Retina (tissue), 1 donor: ENCODE measurements at regions not wholly inside any gene's neighbourhood (a gene's known extent, or its start where the extent isn't known, plus 50 kb on each side); places are given as distances from the start of the nearest gene placed in this dataset.

Source experiments
- DNase-seq: peaks from one replicate; pipeline ENCODE4 v3.0.0-alpha.2; 2016

DNA sequence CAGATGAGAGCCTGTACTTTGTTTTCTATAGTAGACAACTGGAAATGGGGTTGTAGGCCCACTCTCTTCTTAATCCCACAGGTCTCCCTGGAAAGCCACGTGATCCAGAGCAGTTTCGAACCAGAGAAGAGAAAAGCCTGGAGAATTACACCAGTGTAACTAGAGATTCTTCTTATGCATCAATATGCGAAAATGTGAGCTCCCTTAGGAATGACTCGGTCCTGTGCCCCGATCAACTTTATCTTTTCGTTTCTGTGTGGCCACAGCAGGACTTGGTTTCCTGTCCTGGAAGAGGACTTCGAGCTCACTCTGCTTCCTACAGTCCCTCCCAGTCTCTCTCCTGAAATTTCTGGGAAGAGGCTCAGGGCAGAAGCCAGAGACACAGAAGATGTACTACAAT, 73.8 kb upstream of the TPM1 start:
- no peak for DNase-seq

GRCh38 chr15:62969442-62970089, 73.0 kb upstream of the TPM1 start:
- DNase-seq: no peak

DNA sequence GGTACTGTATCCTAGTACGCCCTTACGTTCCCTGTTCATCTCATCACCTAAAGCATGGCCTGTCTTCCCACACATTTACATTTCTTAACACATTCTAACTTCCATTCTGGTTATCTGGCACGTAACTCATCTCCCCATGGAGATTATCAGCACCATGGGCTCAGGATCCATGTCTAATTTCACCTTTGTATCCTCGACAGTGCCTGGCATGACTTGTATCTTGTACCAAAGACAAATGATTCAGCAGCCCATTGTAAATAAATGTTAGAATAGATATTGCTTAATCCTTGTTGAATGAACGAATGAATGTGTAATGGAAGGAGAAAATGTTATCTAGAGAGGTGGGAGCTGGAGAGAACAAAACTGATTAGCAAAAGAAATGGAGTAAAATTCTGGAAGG, 69.7 kb upstream of the TPM1 start:
- no peak for DNase-seq

DNA sequence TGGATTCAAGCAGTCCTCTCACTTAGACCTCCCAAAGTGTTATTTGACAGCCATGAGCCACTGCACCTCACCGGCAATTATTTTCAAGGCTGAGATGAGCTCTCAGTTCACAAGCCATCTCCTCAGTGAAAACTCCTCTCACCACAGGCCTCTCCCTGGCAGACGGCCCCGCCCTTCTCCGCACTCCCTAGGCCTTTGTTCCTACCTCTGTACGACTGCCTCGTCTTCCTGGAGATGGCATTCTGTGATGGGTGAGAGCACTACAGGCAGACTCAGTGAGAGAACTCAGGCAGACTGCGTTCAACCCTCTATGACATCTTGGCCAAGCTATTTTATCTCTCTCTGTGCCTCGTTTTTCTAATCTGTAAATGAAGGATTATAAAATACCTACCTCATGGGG, 67.0 kb upstream of the TPM1 start:
- DNase-seq: no peak

DNA sequence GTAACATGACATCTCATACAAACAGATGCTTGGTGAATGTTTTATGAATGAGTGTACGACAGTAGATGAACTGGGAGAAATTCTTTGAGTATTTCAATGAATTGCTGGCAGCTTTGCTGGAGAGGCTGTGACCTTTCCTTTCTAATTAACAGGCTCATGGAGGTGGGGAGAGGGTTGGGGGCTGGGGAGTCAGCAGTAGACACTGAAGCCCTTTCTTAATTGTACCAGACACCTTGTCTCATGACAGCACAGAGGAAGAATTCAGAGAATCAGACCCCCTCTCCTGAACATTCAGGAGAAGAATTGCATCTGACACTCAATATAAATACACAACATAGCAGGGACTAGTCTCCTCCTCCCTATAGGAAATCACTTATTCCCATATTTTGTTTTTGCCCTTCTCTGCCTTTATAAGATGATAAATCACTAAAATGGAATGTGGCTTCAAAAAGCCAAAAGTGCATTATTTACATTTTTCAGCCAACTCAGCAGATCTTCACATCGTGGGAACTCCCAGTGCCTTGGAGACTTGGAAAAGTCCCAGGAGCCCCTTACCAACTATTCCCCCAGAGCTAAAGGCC, 66.2 kb upstream of the TPM1 start:
- DNase-seq: no peak

GRCh38 chr15:62977952-62978811, 64.4 kb upstream of the TPM1 start:
- peak; percentile 64 for DNase-seq

DNA sequence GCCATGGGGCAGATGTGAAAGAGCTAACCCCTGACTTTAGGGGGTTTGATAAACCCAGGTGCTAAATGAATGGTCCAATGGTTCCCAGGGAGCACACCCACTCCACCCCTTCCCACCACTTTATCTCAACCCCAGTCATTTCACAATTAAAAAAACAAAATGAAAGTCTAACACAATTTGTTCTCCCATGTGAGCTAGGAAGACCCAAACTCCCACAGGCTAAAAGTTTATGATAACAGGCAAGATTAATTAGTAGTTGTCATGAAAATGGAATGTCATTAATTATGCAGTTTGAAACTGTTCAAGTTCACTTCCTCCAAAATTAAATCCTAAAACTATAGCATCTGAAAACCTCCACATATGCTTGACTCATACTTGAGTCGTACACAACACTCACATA, 63.3 kb upstream of the TPM1 start:
- DNase-seq: no peak

DNA sequence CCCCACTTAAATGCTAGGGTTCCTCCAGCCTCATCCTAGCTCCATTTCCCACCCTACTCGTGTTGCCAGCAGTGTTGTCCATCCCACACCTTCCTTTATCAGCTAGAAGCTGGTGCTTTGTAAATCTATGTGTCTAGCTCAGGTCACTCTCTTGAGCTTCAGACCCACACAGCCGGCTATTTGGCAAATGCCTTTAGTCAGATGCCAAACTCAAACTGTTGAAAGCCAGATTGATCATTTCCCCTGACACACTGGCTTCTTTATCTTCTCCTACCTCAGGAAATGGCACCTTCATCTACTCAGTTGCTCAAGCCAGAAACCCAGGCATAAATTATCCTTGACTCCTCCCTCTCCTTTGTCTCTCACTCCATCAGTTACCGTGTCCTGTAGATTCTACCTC, 61.5 kb upstream of the TPM1 start:
- no peak for DNase-seq

- DNase-seq: no peak
Observed at GRCh38 chr15:62983956-62984355, 58.6 kb upstream of the TPM1 start.

GRCh38 chr15:62985768-62986167, 56.8 kb upstream of the TPM1 start:
- no peak for DNase-seq

- no peak for DNase-seq
Observed at GRCh38 chr15:62986948-62987347, 55.6 kb upstream of the TPM1 start.

DNA sequence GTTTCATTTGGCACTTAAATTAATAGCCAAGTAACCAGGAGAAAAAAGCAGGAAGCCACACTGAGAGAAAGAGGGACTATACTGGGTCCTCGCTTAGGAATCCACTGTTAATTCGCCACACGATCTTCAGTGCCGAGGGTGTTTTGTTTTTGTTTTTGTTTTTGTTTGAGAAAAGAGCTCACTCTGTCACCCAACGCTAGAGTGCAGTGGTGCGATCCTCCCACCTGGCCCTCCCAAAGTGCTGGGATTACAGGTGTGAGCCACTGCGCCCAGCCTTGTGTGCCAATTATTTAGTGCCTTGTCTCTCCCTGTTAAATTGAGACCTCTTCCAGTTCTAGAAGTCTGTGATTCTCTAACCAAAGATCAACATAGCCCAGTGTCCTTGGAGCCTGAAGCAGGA, 53.8 kb upstream of the TPM1 start:
- no peak for DNase-seq

DNA sequence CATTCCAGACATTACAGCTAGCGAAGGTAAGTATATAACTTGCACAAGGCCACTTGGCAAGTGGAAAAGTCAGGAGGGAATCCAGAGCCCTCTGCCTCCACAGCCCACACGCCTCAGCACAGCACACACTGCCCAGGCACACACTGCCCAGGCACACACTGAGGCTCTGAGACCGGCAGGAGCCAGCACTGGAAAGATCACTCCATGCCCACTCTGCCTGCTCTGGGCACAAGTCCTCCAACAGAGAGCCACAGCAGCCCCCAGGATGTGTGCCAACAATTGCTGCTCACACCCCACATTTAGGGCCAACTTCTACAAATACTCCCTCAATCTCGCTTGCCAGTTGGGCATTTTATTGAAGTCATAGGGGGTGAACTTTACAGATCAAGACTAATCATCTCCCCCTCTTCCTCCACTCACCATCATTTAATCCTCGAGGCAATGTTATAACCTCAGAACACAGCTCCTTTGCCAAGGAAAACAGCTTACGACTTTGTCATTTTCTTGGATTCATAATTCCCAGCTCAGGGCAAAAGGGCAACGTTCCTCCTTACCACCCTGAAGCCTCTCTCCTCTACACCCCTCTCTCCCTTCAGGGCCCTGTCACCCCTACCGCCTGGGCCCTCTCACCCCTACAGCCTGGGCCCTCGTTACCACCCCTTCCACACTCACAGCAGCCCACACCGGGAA, 53.0 kb upstream of the TPM1 start:
- DNase-seq: no peak

GRCh38 chr15:62991698-62992097, 50.8 kb upstream of the TPM1 start:
- DNase-seq: no peak

GRCh38 chr15:62992302-62992701, 50.2 kb upstream of the TPM1 start:
- DNase-seq: no peak
